Keratinocyte (primary cell): ENCODE measurements at regions not wholly inside any gene's neighbourhood (a gene's known extent, or its start where the extent isn't known, plus 50 kb on each side); places are given as distances from the start of the nearest gene placed in this dataset.

Experiments
- CTCF ChIP-seq, 3 experiments: IDR thresholded peaks in 1 of 3; conservative IDR thresholded peaks in 1 of 3; optimal IDR thresholded peaks in 1 of 3; 2 replicates in 2 of 3; 3 replicates in 1 of 3; pipeline versions ENCODE3 to v1.5.1; 2011; ENCODE audit warnings: low read length in 3 of 3, mild to moderate bottlenecking in 3 of 3, moderate library complexity in 2 of 3, control low read depth in 1 of 3, inconsistent platforms in 1 of 3; ENCODE audit not compliant: insufficient read depth in 2 of 3; ENCODE audit errors: extremely low read depth in 1 of 3
- EZH2 ChIP-seq: IDR thresholded peaks from one replicate; pipeline ENCODE4 v1.6.1; 2012; ENCODE audit warnings: inconsistent platforms, mild to moderate bottlenecking, low read length, moderate library complexity

- TF ChIP-seq CTCF (optimal IDR thresholded peaks at IDR 0.05 in 1 of 3, IDR thresholded peaks at IDR 0.05 in 1 of 3, conservative IDR thresholded peaks at IDR 0.05 in 1 of 3; ENCODE audit: extremely low read depth in 1 of 3, insufficient read depth in 2 of 3, low read length in 3 of 3) (no peak), EZH2 (no peak)
Measured at GRCh38 chr3:1552831-1553230, 460.0 kb downstream of the CNTN6 start.
